Panc1 (cell line): ENCODE measurements at regions not wholly inside any gene's neighbourhood (a gene's known extent, or its start where the extent isn't known, plus 50 kb on each side); places are given as distances from the start of the nearest gene placed in this dataset.

ENCODE experiments used
- ATAC-seq: fragments of 200-7000 bp; cut with Tn5 transposase; 2 replicates; pipeline ENCODE4 v1.9.1; 2020; ENCODE audit warnings: mild to moderate bottlenecking, moderate library complexity
- BruUV-seq: library from RNA; stranded (reverse); fragments of 400-500 nt; replicated peaks from 2 replicates; lab custom pipeline; 2021; lab: Mats Ljungman, UMichigan
- CTCF ChIA-PET: fragments of 300-600 bp; sonication (Branson Sonifier 250); formaldehyde crosslinking; loops from one replicate; lab custom pipeline; 2022; ENCODE audit warnings: antibody characterized with exemption; lab: Charles Lee
- POLR2A ChIA-PET: fragments of 300-600 bp; sonication (Branson Sonifier 250); formaldehyde crosslinking; loops from one replicate; lab custom pipeline; 2022; ENCODE audit warnings: antibody characterized with exemption; lab: Charles Lee
- DNase-seq: peaks from one replicate; pipeline ENCODE4 v3.0.0-alpha.2; 2010; ENCODE audit warnings: low read depth, low spot score
- H3K27ac ChIP-seq: 2 replicates; pipeline ENCODE4 v1.5.1; 2011; ENCODE audit warnings: mild to moderate bottlenecking, low read length, inconsistent platforms
- H3K27me3 ChIP-seq: fragments of 200-500 bp; sonication (Bioruptor generic); 2 replicates; pipeline ENCODE4 v1.6.0; 2014; ENCODE audit warnings: low read length, inconsistent platforms; ENCODE audit not compliant: control insufficient read depth, insufficient read depth
- H3K36me3 ChIP-seq: fragments of 200-500 bp; sonication (Bioruptor generic); 2 replicates; pipeline ENCODE4 v1.5.1; 2014; ENCODE audit warnings: inconsistent platforms, mild to moderate bottlenecking, low read length, moderate library complexity; ENCODE audit not compliant: control insufficient read depth, insufficient read depth
- H3K4me1 ChIP-seq: 2 replicates; pipeline ENCODE4 v1.5.1; 2011; ENCODE audit warnings: inconsistent platforms, mild to moderate bottlenecking, low read length, moderate library complexity; ENCODE audit not compliant: control insufficient read depth, insufficient read depth
- H3K4me3 ChIP-seq, 2 experiments: 2 replicates each; pipeline ENCODE4 v1.5.1; 2011 to 2012; ENCODE audit warnings: low read depth in 2 of 2, low read length in 2 of 2, mild to moderate bottlenecking in 2 of 2, inconsistent platforms in 1 of 2, moderate library complexity in 1 of 2
- H3K9me3 ChIP-seq: fragments of 200-500 bp; sonication (Bioruptor generic); 2 replicates; pipeline ENCODE4 v1.5.1; 2014; ENCODE audit warnings: low read depth, mild to moderate bottlenecking, inconsistent platforms, low read length, moderate library complexity; ENCODE audit not compliant: control insufficient read depth, insufficient read depth
- CTCF ChIP-seq: fragments of 450-650 bp; IDR thresholded peaks from 2 replicates; pipeline ENCODE4 v1.5.1; 2017; ENCODE audit warnings: mild to moderate bottlenecking
- POLR2AphosphoS5 ChIP-seq: IDR thresholded peaks from 2 replicates; pipeline ENCODE4 v1.6.1; 2012; ENCODE audit warnings: mild to moderate bottlenecking, low read depth, low read length, moderate library complexity
- REST ChIP-seq, 2 experiments: IDR thresholded peaks; 2 replicates each; pipeline ENCODE4 v1.6.1; 2011 to 2012; ENCODE audit warnings: low read depth in 2 of 2, control low read depth in 1 of 2, low read length in 1 of 2, mild to moderate bottlenecking in 1 of 2, moderate library complexity in 1 of 2; ENCODE audit not compliant: insufficient read depth in 1 of 2
- SIN3A ChIP-seq: IDR thresholded peaks from 2 replicates; pipeline ENCODE4 v1.6.1; 2012; ENCODE audit warnings: low read depth, mild to moderate bottlenecking, low read length, moderate library complexity, borderline replicate concordance; ENCODE audit not compliant: insufficient read depth
- TCF7L2 ChIP-seq: IDR thresholded peaks from 2 replicates; pipeline ENCODE4 v1.6.1; 2011; ENCODE audit warnings: mild to moderate bottlenecking, low read depth, low read length, inconsistent platforms
- in situ Hi-C: cut with HindIII; loops from 2 replicates; pipeline ENCODE4 v1.10.0; 2016; ENCODE audit warnings: low sequenced_read_pairs, low pct_unique_long_range_greater_than_20kb
- intact Hi-C: fragments of 100-400 bp; cut with micrococcal nuclease; formaldehyde crosslinking; loops from one replicate; pipeline ENCODE4 v1.10.0; 2022; ENCODE audit not compliant: unreplicated experiment

- POLR2A ChIA-PET: no interaction called here
- no TSS peak for BruUV-seq
Measured at GRCh38 chr2:16107246-16107645, 166.9 kb downstream of the MYCN start.

GRCh38 chr2:16106619-16107018 lies 166.3 kb downstream of the MYCN start:
- no peak overlapping the region for H3K4me3 ChIP-seq
- BruUV-seq: no TSS peak
- intact Hi-C loops: no loop called here
- POLR2A ChIA-PET: no interaction called here
- TF ChIP-seq REST (IDR thresholded peaks at IDR 0.05; ENCODE audit: insufficient read depth in 1 of 2, low read depth in 2 of 2, low read length in 1 of 2) (no peak), CTCF (no peak), TCF7L2 (no peak), SIN3A (no peak), POLR2AphosphoS5 (no peak)
- no peaks in the 10 kb centered on the region for H3K4me1 ChIP-seq
- no peaks in the 10 kb centered on the region for H3K36me3 ChIP-seq
- H3K9me3 ChIP-seq: no peaks in the 10 kb centered on the region
- no peak for ATAC-seq
- CTCF ChIA-PET: no interaction called here
- H3K27ac ChIP-seq: no peak overlapping the region
- DNase-seq: no peak
- in situ Hi-C loops: no loop called here
- H3K27me3 ChIP-seq: no peaks in the 10 kb centered on the region

More at GRCh38 chr2:16107246-16107645, 166.9 kb downstream of the MYCN start:
- H3K4me3 ChIP-seq: no peak overlapping the region
- H3K27ac ChIP-seq: no peak overlapping the region
- H3K9me3 ChIP-seq: no peaks in the 10 kb centered on the region
- TF ChIP-seq REST (IDR thresholded peaks at IDR 0.05; ENCODE audit: insufficient read depth in 1 of 2, low read depth in 2 of 2, low read length in 1 of 2): no peak
- TF ChIP-seq TCF7L2: no peak
- TF ChIP-seq SIN3A: no peak
- no peak for TF ChIP-seq CTCF
- TF ChIP-seq POLR2AphosphoS5: no peak
- CTCF ChIA-PET: no interaction called here
- intact Hi-C loops: no loop called here
- H3K36me3 ChIP-seq: no peaks in the 10 kb centered on the region
- in situ Hi-C loops: no loop called here
- no peaks in the 10 kb centered on the region for H3K4me1 ChIP-seq
- ATAC-seq (no peak), DNase-seq (no peak)
- no peaks in the 10 kb centered on the region for H3K27me3 ChIP-seq
